H1 (cell line): ENCODE measurements at regions not wholly inside any gene's neighbourhood (a gene's known extent, or its start where the extent isn't known, plus 50 kb on each side); places are given as distances from the start of the nearest gene placed in this dataset.

ENCODE experiments used
- CTCF ChIA-PET: fragments of 300-600 bp; sonication (Branson Sonifier 250); formaldehyde crosslinking; loops from one replicate; lab custom pipeline; 2021; ENCODE audit not compliant: partially characterized antibody; lab: Charles Lee
- POLR2A ChIA-PET: fragments of 300-600 bp; sonication (Branson Sonifier 250); formaldehyde crosslinking; loops from one replicate; lab custom pipeline; 2021; ENCODE audit warnings: inconsistent platforms; ENCODE audit not compliant: partially characterized antibody; lab: Charles Lee
- DNase-seq, 2 experiments: peaks; one replicate each; pipeline versions ENCODE4 v3.0.0 to v3.0.0-alpha.2; 2010 to 2022; ENCODE audit warnings: low spot score in 2 of 2, low read depth in 1 of 2, mixed read lengths in 1 of 2
- FAIRE-seq: peaks from 2 replicates; lab custom pipeline; 2011; peaks lifted over from hg19 to GRCh38; lab: Jason Lieb, UNC
- H2AFZ ChIP-seq: 2 replicates; pipeline ENCODE4 v1.8.1; 2012; ENCODE audit warnings: low read length, inconsistent platforms
- H2AK5ac ChIP-seq: 2 replicates; pipeline ENCODE4 v1.6.1; 2013; ENCODE audit warnings: low read depth, low read length
- H2BK120ac ChIP-seq: replicated peaks from 2 replicates; pipeline ENCODE3; 2013; ENCODE audit warnings: low read depth, low read length, inconsistent platforms
- H2BK12ac ChIP-seq: 2 replicates; pipeline ENCODE4 v1.6.1; 2013; ENCODE audit warnings: low read depth, low read length
- H2BK15ac ChIP-seq: 2 replicates; pipeline ENCODE4 v1.6.1; 2013; ENCODE audit warnings: low read length
- H2BK20ac ChIP-seq: 2 replicates; pipeline ENCODE4 v1.6.1; 2013; ENCODE audit warnings: low read length
- H2BK5ac ChIP-seq: 2 replicates; pipeline ENCODE4 v1.6.1; 2013; ENCODE audit warnings: low read depth, low read length
- H3K14ac ChIP-seq: 2 replicates; pipeline ENCODE4 v1.6.1; 2013; ENCODE audit warnings: inconsistent platforms; ENCODE audit not compliant: insufficient read length
- H3K18ac ChIP-seq: 2 replicates; pipeline ENCODE4 v1.6.1; 2013; ENCODE audit warnings: low read length; ENCODE audit errors: extremely low read depth
- H3K23ac ChIP-seq: 2 replicates; pipeline ENCODE4 v1.6.1; 2013; ENCODE audit warnings: inconsistent platforms; ENCODE audit not compliant: insufficient read length
- H3K23me2 ChIP-seq: 2 replicates; pipeline ENCODE4 v1.6.1; 2013; ENCODE audit warnings: low read depth, low read length
- H3K27ac ChIP-seq: 2 replicates; pipeline ENCODE4 v1.6.1; 2011; ENCODE audit warnings: low read depth, low read length, inconsistent platforms
- H3K27me3 ChIP-seq, 4 experiments: replicated peaks in 1 of 4; 1 replicate in 1 of 4; 2 replicates in 3 of 4; pipeline versions ENCODE4 v1.6.1 to v1.8.1; 2011 to 2013; ENCODE audit warnings: low read length in 3 of 4, mild to moderate bottlenecking in 3 of 4, inconsistent platforms in 2 of 4, mixed read lengths in 2 of 4, moderate library complexity in 1 of 4; ENCODE audit not compliant: control insufficient read depth in 3 of 4, insufficient read depth in 3 of 4; ENCODE audit errors: extremely low read depth in 1 of 4
- H3K36me3 ChIP-seq, 4 experiments: 2 replicates each; pipeline versions ENCODE4 v1.6.1 to v1.8.1; 2011 to 2013; ENCODE audit warnings: mild to moderate bottlenecking in 4 of 4, low read length in 3 of 4, moderate library complexity in 2 of 4, control low read depth in 1 of 4, inconsistent platforms in 1 of 4; ENCODE audit not compliant: insufficient read depth in 4 of 4, control insufficient read depth in 2 of 4
- H3K4ac ChIP-seq: replicated peaks from 2 replicates; pipeline ENCODE3; 2013; ENCODE audit warnings: low read length, low read depth, mixed read lengths, inconsistent platforms; ENCODE audit not compliant: insufficient read length
- H3K4me1 ChIP-seq, 4 experiments: replicated peaks in 1 of 4; 1 replicate in 1 of 4; 2 replicates in 3 of 4; pipeline versions ENCODE4 v1.6.1 to v1.8.1; 2011 to 2013; ENCODE audit warnings: low read length in 3 of 4, inconsistent platforms in 2 of 4, mixed read lengths in 1 of 4; ENCODE audit not compliant: insufficient read depth in 4 of 4, control insufficient read depth in 3 of 4
- H3K4me2 ChIP-seq, 2 experiments: 2 replicates each; pipeline versions ENCODE4 v1.6.1 to v1.8.1; 2011 to 2013; ENCODE audit warnings: low read depth in 2 of 2, low read length in 2 of 2, control low read depth in 1 of 2, inconsistent platforms in 1 of 2, mild to moderate bottlenecking in 1 of 2; ENCODE audit not compliant: insufficient read depth in 1 of 2
- H3K4me3 ChIP-seq, 4 experiments: fragments of 200-600, 300-600 bp in 1 of 4; sonication (generic), shearing (Covaris generic), sonication (Bioruptor Twin) in 1 of 4; 2 replicates each; pipeline versions ENCODE4 v1.5.1 to v1.8.1; 2011 to 2016; ENCODE audit warnings: low read length in 4 of 4, low read depth in 3 of 4, control low read depth in 2 of 4, inconsistent platforms in 2 of 4, mild to moderate bottlenecking in 2 of 4, mixed read lengths in 1 of 4, moderate library complexity in 1 of 4; ENCODE audit not compliant: insufficient read depth in 2 of 4; ENCODE audit errors: extremely low read depth in 1 of 4
- H3K56ac ChIP-seq: replicated peaks from 2 replicates; pipeline ENCODE3; 2013; ENCODE audit warnings: low read depth, mild to moderate bottlenecking, mixed read lengths, low read length, inconsistent platforms; ENCODE audit not compliant: insufficient read length
- H3K79me1 ChIP-seq: 2 replicates; pipeline ENCODE4 v1.6.1; 2013; ENCODE audit warnings: low read depth, low read length, control low read depth
- H3K79me2 ChIP-seq, 2 experiments: 2 replicates each; pipeline versions ENCODE4 v1.6.1 to v1.8.1; 2012 to 2013; ENCODE audit warnings: low read length in 2 of 2, mild to moderate bottlenecking in 2 of 2, inconsistent platforms in 1 of 2; ENCODE audit not compliant: insufficient read depth in 2 of 2, control insufficient read depth in 1 of 2
- H3K9ac ChIP-seq, 4 experiments: replicated peaks in 1 of 4; 1 replicate in 1 of 4; 2 replicates in 3 of 4; pipeline versions ENCODE4 v1.6.1 to v1.8.1; 2011 to 2013; ENCODE audit warnings: low read depth in 3 of 4, low read length in 3 of 4, control low read depth in 2 of 4, mild to moderate bottlenecking in 2 of 4, moderate library complexity in 2 of 4, inconsistent platforms in 1 of 4; ENCODE audit errors: extremely low read depth in 1 of 4
- H3K9me3 ChIP-seq, 2 experiments: 2 replicates each; pipeline versions ENCODE4 v1.6.1 to v1.8.1; 2012 to 2013; ENCODE audit warnings: mild to moderate bottlenecking in 2 of 2, moderate library complexity in 2 of 2, control low read depth in 1 of 2, inconsistent platforms in 1 of 2, low read depth in 1 of 2, low read length in 1 of 2, mixed read lengths in 1 of 2; ENCODE audit not compliant: insufficient read depth in 2 of 2
- H4K20me1 ChIP-seq, 2 experiments: replicated peaks in 1 of 2; 2 replicates each; pipeline versions ENCODE3 to v1.8.1; 2011 to 2013; ENCODE audit warnings: inconsistent platforms in 2 of 2, low read length in 2 of 2, mild to moderate bottlenecking in 1 of 2; ENCODE audit not compliant: insufficient read depth in 2 of 2, control insufficient read depth in 1 of 2
- H4K5ac ChIP-seq: 2 replicates; pipeline ENCODE4 v1.6.1; 2013; ENCODE audit warnings: low read length, low read depth, mixed read lengths, inconsistent platforms; ENCODE audit not compliant: insufficient read length
- H4K8ac ChIP-seq: 2 replicates; pipeline ENCODE4 v1.8.0; 2013; ENCODE audit warnings: mild to moderate bottlenecking, moderate library complexity, low read length, inconsistent platforms; ENCODE audit not compliant: insufficient read depth; ENCODE audit errors: extremely low read depth
- H4K91ac ChIP-seq: replicated peaks from 2 replicates; pipeline ENCODE3; 2013; ENCODE audit warnings: low read length, mixed read lengths, inconsistent platforms; ENCODE audit not compliant: insufficient read length
- CEBPB ChIP-seq: IDR thresholded peaks from 2 replicates; pipeline ENCODE4 v1.6.1; 2012; ENCODE audit warnings: low read depth, low read length
- KDM4A ChIP-seq: IDR thresholded peaks from one replicate; pipeline ENCODE4 v1.7.1; 2012; ENCODE audit warnings: low read depth, mild to moderate bottlenecking, moderate library complexity, low read length, inconsistent platforms; ENCODE audit not compliant: severe bottlenecking
- RFX5 ChIP-seq: IDR thresholded peaks from 2 replicates; pipeline ENCODE4 v1.6.1; 2011; ENCODE audit warnings: low read depth, low read length, improper control_type of control experiment, borderline replicate concordance
- SRF ChIP-seq: IDR thresholded peaks from 2 replicates; pipeline ENCODE4 v1.6.1; 2011; ENCODE audit warnings: mild to moderate bottlenecking, low read depth, low read length, moderate library complexity
- YY1 ChIP-seq: IDR thresholded peaks from 2 replicates; pipeline ENCODE4 v1.6.1; 2011; ENCODE audit warnings: low read depth, mild to moderate bottlenecking, low read length
- WGBS, 2 experiments: shearing (Covaris generic) in 1 of 2; methylation state at CpG; one replicate each; pipeline versions ENCODE4 v1.1.6 to v1.1.7; 2013 to 2015; ENCODE audit warnings: low lambda C conversion rate in 2 of 2, mixed read lengths in 2 of 2, inconsistent platforms in 1 of 2, low coverage in 1 of 2, missing lambda C conversion rate in 1 of 2; ENCODE audit not compliant: insufficient replicate concordance in 2 of 2, insufficient coverage in 1 of 2, insufficient read length in 1 of 2; ENCODE audit errors: extremely low coverage in 1 of 2, missing lambda C conversion rate in 1 of 2; 5-methylcytosine and 5-hydroxymethylcytosine counted together

GRCh38 chr22:34070531-34070930, 150.3 kb upstream of the LARGE1 start:
- Histone ChIP-seq H3K23me2 (no peaks in the 10 kb centered on the region), H3K4me3 (no peak overlapping the region), H3K14ac (no peak overlapping the region), H3K56ac (no peak overlapping the region), H3K23ac (no peak overlapping the region), H3K9ac (no peak overlapping the region), H3K4ac (no peak overlapping the region), H3K4me1 (no peaks in the 10 kb centered on the region), H2BK15ac (no peak overlapping the region), H2BK12ac (no peak overlapping the region), H3K27me3 (no peaks in the 10 kb centered on the region), H2BK20ac (no peak overlapping the region), H2BK120ac (no peak overlapping the region), H2AFZ (no peak overlapping the region), H3K18ac (no peak overlapping the region), H3K9me3 (no peaks in the 10 kb centered on the region), H4K8ac (no peak overlapping the region), H2AK5ac (no peak overlapping the region), H3K79me1 (no peaks in the 10 kb centered on the region), H4K20me1 (no peaks in the 10 kb centered on the region), H4K91ac (no peak overlapping the region)
- 65% methylated on average over 3 of the region's 3 CpGs; no CpG with 5 or more reads in 1 of the 2 experiments for whole genome bisulfite sequencing, 2 experiments
- CTCF ChIA-PET = interaction anchor here (0.6 to 1.5 kb wide), 3 partner anchors 35 to 1016 kb away, joined by 3 read pairs; no protein-coding TSS in a partner anchor
- FAIRE-seq (no peak), DNase-seq (no peak)
- TF ChIP-seq SRF = no peak
- TF ChIP-seq YY1 = no peak
- TF ChIP-seq KDM4A = no peak
- TF ChIP-seq RFX5 = no peak
- no peak for TF ChIP-seq CEBPB
- TF ChIP-seq, all 59 proteins: peak for 0
- no peak overlapping the region for H3K27ac ChIP-seq
- POLR2A ChIA-PET = no interaction called here
- H3K36me3 ChIP-seq = no peaks in the 10 kb centered on the region
- H2BK5ac ChIP-seq = no peak overlapping the region
- H4K5ac ChIP-seq = no peak overlapping the region
- no peaks in the 10 kb centered on the region for H3K79me2 ChIP-seq
- H3K4me2 ChIP-seq = no peak overlapping the region
